NCI-H524 treated with DMSO at 0.1 percent for 48 hours (cell line): ENCODE measurements at regions not wholly inside any gene's neighbourhood (a gene's known extent, or its start where the extent isn't known, plus 50 kb on each side); places are given as distances from the start of the nearest gene placed in this dataset.

Experiments
- DNase-seq: peaks from one replicate; lab custom pipeline; 2025; lab: John Stamatoyannopoulos, UW

- no peak for DNase-seq
These were observed 51.4 kb upstream of the ITM2B start for GRCh38 chr13:48181482-48182145.

DNA sequence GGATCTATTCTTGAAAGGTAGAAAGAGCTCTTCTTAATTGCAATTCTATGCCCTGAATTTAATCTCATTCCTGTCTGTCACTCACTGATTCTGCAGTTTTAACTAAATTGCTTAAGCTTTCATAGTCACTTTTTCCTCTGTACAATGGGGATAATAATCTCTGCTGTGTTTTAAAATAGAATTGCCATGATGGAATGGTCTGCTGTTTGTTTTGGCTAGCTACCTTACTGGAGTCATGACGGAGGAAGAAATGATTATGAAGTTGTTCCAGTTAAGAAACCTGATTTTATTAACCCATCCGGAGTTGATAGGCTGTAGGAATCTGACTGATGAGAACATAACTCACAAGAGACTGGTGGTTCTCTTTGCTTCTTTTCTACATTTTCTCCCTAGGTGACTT lies 54.9 kb upstream of the ITM2B start:
- no peak for DNase-seq

DNA sequence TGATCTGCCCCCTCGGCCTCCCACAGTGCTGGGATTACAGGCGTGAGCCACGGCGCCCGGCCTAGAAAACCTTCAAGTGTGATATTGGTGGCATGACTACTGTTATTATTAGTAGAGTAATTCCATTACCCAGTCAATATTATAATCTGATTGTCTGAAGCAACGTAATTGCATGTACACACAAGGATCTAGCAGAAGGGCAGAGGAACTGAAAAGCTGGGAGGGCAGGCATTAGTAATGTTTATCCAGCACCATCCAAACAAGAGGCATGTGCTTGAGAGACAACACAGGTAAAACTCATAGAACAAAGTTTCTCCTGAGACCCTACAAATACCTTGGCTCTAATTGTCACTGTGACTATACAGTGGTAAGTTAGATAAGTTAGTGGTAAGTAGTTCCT lies 56.2 kb upstream of the ITM2B start:
- no peak for DNase-seq

DNA sequence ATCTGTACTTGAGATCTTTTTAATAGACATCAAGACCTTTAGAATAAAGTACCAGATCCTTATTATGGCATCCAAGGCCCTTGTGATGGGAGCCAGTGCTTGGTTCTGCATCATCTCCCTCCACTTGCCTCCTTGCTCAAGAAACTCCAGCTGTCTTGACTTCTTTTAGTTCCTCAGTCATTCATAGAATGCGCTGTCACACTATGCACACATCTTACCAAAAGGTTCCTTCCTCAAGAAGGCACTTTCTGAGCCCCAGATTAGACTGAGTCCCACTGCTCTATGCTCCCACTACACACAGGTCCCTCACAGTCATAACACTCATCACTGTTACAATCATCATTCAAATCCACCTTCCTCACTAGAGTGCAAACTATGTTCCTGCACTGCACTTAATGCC lies 57.8 kb upstream of the ITM2B start:
- DNase-seq, result no peak

DNA sequence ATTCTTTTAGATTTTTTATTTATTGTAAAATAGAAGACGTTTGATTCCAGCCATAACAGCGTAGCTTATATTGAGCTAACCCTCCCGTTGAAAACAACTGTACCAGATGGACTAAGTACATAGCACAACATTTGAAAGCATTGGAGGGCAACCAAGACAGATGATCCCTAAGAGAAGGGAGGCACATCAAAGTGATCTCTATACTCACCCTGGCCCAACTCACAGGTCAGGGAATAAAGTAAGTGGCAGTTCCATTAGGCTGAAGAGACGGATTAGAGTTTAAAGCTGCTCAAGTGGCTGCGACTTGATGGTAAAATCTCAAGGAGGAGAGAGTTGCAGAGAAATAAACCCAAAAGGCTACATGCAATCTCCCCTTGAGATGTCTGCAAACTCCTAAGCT lies 65.1 kb upstream of the ITM2B start:
- peak; percentile 93 for DNase-seq

DNA sequence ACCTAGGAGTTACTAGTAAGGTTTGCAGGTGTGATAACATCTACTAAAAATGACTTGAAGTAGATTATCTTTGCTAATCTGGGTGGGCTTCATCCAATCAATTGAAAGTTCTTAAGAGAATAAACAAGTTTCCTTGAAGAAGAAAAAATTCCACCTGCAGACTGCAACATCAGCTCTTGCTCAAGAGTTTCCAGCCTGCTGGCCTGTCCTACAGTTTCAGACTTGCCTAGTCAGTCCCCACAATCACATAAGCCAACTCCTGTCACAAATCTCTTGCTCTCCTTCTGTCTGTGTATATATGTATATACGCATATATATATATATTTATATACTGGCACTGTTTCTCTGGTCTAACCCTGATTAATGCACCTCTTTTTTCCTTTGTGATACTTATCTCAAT lies 67.3 kb upstream of the ITM2B start:
- no peak for DNase-seq

DNA sequence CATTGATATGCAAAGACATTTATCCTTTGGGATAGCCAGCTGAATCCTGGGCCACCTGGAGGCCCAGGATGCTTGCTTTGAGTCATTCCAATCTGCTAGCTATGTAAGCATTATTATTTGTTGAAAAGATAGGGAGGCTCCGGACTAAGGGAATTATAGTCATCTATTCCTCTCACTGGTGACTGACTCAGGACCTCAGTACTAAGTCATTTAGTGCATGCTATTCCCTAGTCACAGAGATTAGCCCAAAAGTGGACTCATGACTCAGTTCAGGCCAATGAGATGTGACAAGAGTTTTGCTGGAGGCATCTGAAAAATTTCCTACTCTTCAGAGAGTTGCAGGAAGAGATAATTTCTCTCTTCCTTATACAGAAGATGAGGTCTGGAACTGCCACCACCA lies 67.9 kb upstream of the ITM2B start:
- DNase-seq, result no peak

DNA sequence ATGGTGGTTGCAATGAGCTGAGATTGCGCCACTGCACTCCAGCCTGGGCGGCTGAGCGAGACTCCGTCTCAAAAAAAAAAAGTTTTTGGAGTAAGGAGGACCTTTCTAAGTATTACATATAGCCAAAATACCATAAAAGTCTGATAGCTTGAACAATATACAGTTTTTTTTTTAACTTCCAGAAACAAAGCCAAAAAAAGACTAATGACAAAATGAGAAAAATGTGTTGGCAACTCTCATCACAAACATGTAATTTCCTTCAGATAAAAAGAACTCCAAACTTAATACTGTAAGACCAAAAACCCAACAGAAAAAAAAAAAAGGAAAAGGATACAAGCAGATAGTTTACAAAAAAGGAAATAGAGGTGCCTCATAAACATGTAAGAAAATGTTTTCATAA lies 68.2 kb upstream of the MED4 start:
- no peak for DNase-seq

DNA sequence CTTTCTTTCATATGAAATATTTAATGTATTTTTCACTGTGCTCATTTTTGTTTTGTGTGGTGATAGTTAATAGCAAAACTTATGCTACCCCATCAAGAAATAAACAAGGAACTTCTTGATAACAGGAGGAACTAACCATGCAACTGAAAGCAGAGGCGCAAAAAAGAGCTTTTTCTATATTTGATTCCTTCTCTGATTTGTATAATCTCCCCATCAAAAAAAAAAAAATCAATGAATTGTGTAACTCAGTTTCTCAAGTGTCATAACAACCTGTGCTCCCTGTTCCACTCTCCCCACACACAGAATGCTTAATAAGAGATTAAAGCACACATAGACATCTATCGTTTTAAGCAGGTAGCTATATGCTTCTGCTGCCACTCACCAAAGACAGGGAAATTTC lies 67.3 kb upstream of the MED4 start:
- DNase-seq, result no peak

- no peak for DNase-seq
These were observed 66.8 kb upstream of the MED4 start for GRCh38 chr13:48161530-48162179.

- DNase-seq, result no peak
These were observed 65.8 kb upstream of the MED4 start for GRCh38 chr13:48160606-48161278.

DNA sequence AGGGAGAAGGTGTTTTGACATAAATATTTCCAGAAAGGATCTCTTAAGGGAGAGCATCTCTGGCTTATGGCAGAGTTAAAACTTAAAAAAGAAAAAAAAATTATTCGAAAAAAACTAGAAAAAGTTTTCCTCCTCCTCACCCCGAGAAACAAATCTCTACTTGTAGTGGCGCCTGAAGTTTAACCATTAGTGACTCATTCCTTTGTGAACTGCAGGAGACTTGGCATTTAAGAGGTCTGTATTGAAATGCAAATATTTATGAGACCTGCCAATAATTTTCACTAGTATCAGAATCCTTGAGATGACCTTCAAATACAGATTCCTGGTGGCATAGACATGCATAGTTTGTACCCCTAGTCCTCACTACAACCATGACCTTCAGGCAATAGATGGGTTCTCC lies 64.9 kb upstream of the MED4 start:
- no peak for DNase-seq

GRCh38 chr13:48159401-48159800 lies 64.5 kb upstream of the MED4 start:
- no peak for DNase-seq

- no peak for DNase-seq
These were observed 64.0 kb upstream of the MED4 start for GRCh38 chr13:48158915-48159314.

GRCh38 chr13:48158290-48158689 lies 63.4 kb upstream of the MED4 start:
- peak; percentile 75 for DNase-seq

DNA sequence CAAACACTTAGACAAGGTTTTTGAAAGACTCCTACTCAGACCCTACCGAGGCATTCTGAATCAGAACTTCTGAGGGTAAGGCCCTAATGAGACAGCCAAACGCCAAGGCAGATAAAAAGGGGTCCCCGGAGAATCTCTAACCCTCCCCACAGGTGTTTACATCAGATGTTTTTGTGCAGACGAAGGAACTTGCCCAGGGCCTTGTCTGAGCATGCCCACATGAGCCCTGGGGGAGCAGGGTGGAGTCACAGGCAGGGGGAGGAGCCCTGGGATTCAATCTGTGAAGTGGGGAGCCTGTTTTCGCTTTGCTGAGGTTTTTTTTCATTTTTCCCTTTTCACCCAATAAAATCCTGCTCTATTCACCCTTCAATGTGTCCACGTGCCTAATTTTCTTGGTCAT lies 61.6 kb upstream of the MED4 start:
- no peak for DNase-seq

- DNase-seq, result no peak
These were observed 60.9 kb upstream of the MED4 start for GRCh38 chr13:48155848-48156247.

DNA sequence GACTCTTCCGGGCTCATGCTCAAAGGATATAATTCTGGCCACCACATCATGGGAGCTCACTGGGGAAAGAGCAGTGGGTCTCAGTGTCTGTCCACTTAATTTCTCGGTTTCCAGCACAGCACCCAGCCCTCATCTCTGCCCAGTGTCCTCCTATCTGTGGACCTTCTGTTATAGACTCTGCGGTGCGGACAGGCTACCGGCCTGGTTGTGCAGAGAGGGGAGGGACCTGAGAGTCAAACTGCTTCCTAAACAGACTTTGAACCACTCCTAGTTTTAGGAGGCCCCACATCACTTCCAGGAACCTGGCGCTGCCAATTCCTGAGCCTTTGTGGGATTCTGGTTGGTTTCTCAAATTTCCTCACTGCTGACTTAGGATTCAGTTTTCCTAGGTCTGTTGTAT lies 59.8 kb upstream of the MED4 start:
- DNase-seq, result no peak

DNA sequence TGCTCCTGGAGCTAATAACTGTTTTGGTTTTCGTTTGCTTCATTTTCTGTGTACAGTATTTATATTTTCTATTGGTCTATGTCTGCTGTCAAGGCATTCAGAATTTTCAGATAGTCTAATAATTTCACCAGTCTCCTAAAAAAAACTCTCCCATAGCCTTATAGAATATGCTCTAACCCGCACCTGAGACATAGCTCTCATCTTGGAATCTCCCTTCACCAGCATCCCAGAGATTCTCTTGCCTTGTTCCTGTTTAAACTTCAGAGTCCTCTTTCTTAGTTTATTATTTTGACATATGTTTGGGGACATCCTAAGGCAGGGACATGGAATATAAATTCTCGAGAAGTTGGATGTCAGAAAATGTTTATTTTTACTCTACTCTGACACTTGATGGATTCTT lies 58.3 kb upstream of the MED4 start:
- no peak for DNase-seq

- DNase-seq, result no peak
These were observed 56.7 kb upstream of the MED4 start for GRCh38 chr13:48151363-48152161.

DNA sequence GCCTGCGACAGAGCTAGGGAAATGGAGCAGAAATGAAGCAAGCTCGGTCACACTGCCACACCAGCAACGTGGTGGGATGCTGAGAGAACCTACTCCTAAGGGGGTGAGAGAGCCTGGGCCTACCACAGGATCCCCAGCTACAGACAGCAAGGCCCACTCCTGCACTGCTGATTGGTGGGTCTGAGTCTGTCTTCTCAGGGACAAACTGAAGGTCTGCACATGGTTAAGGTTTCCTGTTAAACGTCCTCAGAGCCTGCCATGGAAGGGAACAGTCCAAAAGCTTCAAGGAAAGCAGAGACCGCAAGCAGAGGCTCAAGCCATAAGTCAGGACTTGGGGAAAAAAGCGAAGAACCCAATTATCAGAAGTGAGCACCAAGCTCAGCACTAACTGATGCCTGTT lies 53.5 kb upstream of the MED4 start:
- no peak for DNase-seq

DNA sequence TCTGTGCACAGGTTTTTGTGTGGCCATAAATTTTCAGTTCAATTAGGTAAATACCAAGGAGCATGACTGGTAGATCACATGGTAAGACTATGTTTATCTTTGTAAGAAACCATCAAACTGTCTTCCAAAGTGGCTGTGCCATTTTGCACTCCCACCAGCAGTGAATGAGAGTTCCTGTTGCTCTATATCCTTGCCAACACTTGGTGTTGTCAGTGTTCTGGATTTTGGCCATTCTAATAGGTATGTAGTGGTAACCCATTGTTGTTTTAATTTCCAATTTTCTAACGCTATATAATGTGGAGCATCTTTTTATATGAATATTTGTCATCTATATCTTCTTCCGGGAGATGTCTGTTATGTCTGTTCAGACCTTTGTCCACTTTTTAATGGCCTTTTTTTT lies 51.7 kb upstream of the MED4 start:
- no peak for DNase-seq

DNA sequence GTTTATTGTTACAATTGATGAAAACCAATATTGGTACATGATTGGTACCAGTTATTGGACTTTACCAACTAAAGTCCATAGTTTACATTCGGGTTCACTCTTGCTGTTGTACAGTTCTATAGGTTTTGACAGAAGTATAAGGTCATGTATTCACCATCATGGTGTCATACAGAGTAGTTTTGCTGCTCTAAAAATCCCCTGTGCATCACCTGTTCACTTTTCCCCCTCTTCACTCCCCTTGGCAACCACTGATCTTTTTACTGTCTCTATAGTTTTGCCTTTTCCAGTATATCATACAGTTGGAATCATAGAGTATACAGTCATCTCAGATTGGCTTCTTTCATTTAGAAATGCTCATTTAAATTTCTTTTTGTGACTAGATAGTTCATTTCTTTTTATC lies 51.2 kb upstream of the MED4 start:
- no peak for DNase-seq
